GM18870 (cell line): ENCODE measurements at regions not wholly inside any gene's neighbourhood (a gene's known extent, or its start where the extent isn't known, plus 50 kb on each side); places are given as distances from the start of the nearest gene placed in this dataset.

ENCODE experiments used
- ATAC-seq: cut with Tn5 transposase; IDR thresholded peaks from one replicate; pipeline ENCODE4 v1.9.1; 2021; ENCODE audit warnings: moderate library complexity; ENCODE audit not compliant: unreplicated experiment

- ATAC-seq = peak; percentile 64
Observed at GRCh38 chr17:62119373-62119772, 54.3 kb upstream of the MED13 start.
